ENCODE measurements at regions not wholly inside any gene's neighbourhood (a gene's known extent, or its start where the extent isn't known, plus 50 kb on each side); places are given as distances from the start of the nearest gene placed in this dataset.
A peak's percentile ranks its signal among the peaks of the same experiment; 100 is the strongest.
"Not testable (repeated sequence)": the region's sequence is repeated elsewhere in the genome, so short reads cannot be mapped to it uniquely, and the experiment has no call there.

GRCh38 chr4:127277023-127277422, 355.7 kb upstream of the INTU start:
- H3K27me3 ChIP-seq (ENCODE audit: control insufficient read depth, insufficient read depth, low read length); H3K4me3 ChIP-seq (ENCODE audit: insufficient read depth, low read depth, low read length); H3K36me3 ChIP-seq (replicated peaks; ENCODE audit: control insufficient read depth, insufficient read depth, low read length); DNase-seq: not testable (repeated sequence)

DNA sequence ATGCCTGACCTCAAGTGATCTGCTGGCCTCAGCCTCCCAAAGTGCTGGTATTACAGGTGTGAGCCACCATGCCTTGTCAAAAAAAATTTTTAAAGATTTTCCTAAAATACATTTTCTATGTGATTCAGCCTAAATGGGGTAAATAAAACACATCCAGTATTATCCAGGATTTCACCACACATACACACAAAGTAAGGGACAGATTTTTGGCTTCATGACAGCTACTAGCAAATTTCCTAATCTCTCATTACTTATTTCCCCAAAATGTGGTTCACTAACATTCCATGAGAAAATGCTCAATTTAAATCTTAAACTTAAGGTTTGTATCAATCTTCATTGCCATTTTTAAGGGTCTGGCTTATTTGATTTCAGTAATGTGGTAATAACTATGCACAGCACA, 348.5 kb upstream of the INTU start:
- DNase-seq: no peak
- H3K27me3 ChIP-seq (ENCODE audit: control insufficient read depth, insufficient read depth, low read length): no peaks in the 10 kb centered on the region
- H3K4me3 ChIP-seq (ENCODE audit: insufficient read depth, low read depth, low read length): no peak overlapping the region
- H3K36me3 ChIP-seq (replicated peaks; ENCODE audit: control insufficient read depth, insufficient read depth, low read length): no peaks in the 10 kb centered on the region

- H3K36me3 ChIP-seq (replicated peaks; ENCODE audit: control insufficient read depth, insufficient read depth, low read length): no peaks in the 10 kb centered on the region
- no peak overlapping the region for H3K4me3 ChIP-seq (ENCODE audit: insufficient read depth, low read depth, low read length)
- DNase-seq: no peak
- no peaks in the 10 kb centered on the region for H3K27me3 ChIP-seq (ENCODE audit: control insufficient read depth, insufficient read depth, low read length)
These were observed 341.4 kb upstream of the INTU start for GRCh38 chr4:127291316-127291715.

DNA sequence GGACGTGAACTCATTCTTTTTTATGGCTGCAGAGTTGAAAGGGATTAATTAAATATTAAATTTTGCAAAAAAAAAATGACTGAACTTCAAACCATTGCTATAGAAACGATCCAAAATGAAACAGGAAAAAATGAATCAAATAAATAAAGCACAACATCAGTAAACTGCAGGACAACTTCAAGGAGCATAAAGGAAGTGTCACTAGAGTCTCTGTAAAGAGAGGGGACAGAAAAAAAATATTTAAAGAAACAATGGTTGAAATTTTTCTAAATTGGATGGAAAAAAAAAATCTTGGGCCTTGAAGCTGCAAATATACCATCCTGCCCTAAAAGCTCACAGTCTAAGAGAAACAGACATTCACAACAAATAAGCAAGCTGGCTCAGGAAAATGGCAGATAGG, 339.3 kb upstream of the INTU start:
- no peaks in the 10 kb centered on the region for H3K27me3 ChIP-seq (ENCODE audit: control insufficient read depth, insufficient read depth, low read length)
- no peak overlapping the region for H3K4me3 ChIP-seq (ENCODE audit: insufficient read depth, low read depth, low read length)
- DNase-seq: no peak
- no peaks in the 10 kb centered on the region for H3K36me3 ChIP-seq (replicated peaks; ENCODE audit: control insufficient read depth, insufficient read depth, low read length)

DNA sequence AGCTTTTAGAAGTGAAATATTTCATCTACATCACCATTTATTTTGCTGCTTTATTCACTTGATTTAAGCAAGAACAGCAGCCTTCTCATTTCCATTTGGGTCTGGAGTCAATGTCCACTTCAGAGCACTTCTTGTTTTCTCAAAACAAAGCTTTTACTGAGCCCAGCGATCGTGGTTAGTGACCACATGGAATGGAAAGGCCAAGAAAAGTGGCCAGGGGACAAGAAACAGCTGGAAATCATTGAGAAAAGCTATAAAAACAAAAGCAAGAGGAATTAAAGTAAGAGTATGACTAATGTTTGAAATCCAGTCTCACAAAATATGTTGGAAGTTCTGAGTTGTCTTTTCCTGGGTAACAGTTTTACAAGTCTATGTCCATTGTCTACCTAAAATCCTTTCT, 328.4 kb upstream of the INTU start:
- no peaks in the 10 kb centered on the region for H3K27me3 ChIP-seq (ENCODE audit: control insufficient read depth, insufficient read depth, low read length)
- no peaks in the 10 kb centered on the region for H3K36me3 ChIP-seq (replicated peaks; ENCODE audit: control insufficient read depth, insufficient read depth, low read length)
- DNase-seq: no peak

DNA sequence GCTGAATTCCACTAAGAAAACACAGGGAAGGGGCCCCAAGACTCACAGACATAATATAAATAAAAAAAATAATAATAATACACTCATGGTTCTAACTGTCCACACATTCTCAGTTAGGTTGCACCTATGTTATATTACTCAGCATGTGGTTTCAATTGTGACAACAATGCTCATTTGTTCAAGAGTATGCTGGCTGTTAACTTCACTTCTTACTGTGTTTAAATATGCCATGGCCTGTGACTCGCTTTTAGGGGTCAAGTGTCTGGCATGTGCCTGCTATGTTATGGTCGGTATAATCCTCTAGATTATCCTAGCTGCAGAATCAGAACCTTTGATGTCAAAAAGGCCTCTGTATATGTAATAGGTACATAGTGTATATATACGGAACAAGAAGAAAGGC, 324.8 kb upstream of the INTU start:
- DNase-seq: no peak
- Histone ChIP-seq H3K36me3 (replicated peaks; ENCODE audit: control insufficient read depth, insufficient read depth, low read length) (no peaks in the 10 kb centered on the region), H3K27me3 (ENCODE audit: control insufficient read depth, insufficient read depth, low read length) (no peaks in the 10 kb centered on the region), H3K4me3 (ENCODE audit: insufficient read depth, low read depth, low read length) (no peak overlapping the region)

More for the DNA sequence above, 328.4 kb upstream of the INTU start:
- H3K4me3 ChIP-seq (ENCODE audit: insufficient read depth, low read depth, low read length): no peak overlapping the region

DNA sequence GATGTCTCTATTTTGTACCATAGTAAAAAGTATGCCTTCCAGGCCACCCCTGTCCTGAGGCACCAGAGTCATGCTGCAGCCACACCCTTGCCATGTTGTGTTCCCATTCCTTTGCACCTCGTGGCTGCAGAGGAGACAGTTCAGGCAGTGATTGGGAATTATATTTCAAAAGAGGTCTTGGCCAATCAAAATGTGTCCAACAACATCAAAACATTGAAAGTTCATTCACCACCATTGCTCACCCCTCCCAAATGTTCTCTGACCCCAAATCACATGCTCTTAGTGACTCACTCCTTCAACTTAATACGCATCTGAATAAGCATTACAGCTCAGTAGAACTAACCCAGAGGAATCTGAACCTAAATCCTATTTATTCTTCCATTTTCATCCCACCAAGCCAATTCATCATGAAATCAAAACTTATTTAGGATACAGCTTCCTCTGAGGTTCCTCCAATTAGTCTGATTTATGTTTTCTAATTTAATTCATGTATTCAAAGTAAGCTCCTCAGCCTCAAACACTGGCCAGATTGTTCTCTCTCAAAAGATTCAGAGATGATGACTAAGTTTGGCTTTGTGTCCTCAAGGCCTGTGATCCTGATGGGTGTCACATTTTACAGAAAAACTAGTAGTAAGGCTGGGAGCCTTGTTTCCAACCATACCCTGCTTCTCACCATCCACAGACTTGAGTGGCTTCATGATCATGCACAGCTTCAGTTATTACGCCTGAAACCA, 323.2 kb upstream of the INTU start:
- H3K36me3 ChIP-seq (replicated peaks; ENCODE audit: control insufficient read depth, insufficient read depth, low read length): no peaks in the 10 kb centered on the region
- H3K27me3 ChIP-seq (ENCODE audit: control insufficient read depth, insufficient read depth, low read length): no peaks in the 10 kb centered on the region
- H3K4me3 ChIP-seq (ENCODE audit: insufficient read depth, low read depth, low read length): no peak overlapping the region
- peak; percentile 7 for DNase-seq

DNA sequence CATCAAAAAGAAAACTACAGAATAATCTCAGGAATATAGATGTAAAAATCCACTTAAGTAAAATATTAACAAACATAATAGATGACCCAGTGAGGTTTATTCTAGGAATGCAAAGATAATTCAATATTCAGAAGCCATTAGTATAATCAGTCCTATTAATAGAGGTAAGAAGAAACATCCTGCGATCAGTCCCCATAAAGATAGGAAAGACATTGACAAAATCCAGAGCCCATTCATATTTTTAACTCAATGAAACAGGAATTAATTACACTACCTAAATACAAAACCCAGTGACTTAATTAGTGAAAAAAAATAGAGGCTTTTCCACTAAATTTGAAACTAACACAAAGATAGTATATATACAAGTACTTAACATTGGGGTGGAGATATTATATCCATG, 321.4 kb upstream of the INTU start:
- Histone ChIP-seq H3K36me3 (replicated peaks; ENCODE audit: control insufficient read depth, insufficient read depth, low read length) (no peaks in the 10 kb centered on the region), H3K27me3 (ENCODE audit: control insufficient read depth, insufficient read depth, low read length) (no peaks in the 10 kb centered on the region), H3K4me3 (ENCODE audit: insufficient read depth, low read depth, low read length) (no peak overlapping the region)
- DNase-seq: no peak

- DNase-seq: no peak
- Histone ChIP-seq H3K4me3 (ENCODE audit: insufficient read depth, low read depth, low read length) (no peak overlapping the region), H3K27me3 (ENCODE audit: control insufficient read depth, insufficient read depth, low read length) (no peaks in the 10 kb centered on the region), H3K36me3 (replicated peaks; ENCODE audit: control insufficient read depth, insufficient read depth, low read length) (no peaks in the 10 kb centered on the region)
These were observed 320.8 kb upstream of the INTU start for GRCh38 chr4:127311924-127312323.

DNA sequence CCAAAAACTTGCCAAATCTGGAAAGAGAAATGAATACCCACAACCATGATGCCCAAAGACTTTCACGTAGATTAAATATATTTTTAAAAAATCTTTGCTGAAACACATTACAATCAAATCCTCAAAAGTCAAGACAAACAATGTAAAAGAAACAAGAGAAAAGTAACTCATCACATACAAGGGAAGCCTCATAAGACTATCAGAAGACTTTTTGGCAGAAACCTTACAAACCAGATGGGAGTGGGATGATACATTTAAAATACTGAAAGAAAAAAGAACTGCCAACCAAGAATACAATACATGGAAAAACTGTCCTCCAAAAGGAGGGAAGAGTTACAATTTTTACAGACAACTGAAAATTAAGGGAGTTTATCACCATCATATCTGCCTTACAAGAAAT, 319.0 kb upstream of the INTU start:
- Histone ChIP-seq H3K27me3 (ENCODE audit: control insufficient read depth, insufficient read depth, low read length) (no peaks in the 10 kb centered on the region; the same call in 1 of the 2 replicates), H3K4me3 (ENCODE audit: insufficient read depth, low read depth, low read length) (no peak overlapping the region), H3K36me3 (replicated peaks; ENCODE audit: control insufficient read depth, insufficient read depth, low read length) (no peaks in the 10 kb centered on the region)
- no peak for DNase-seq

- no peaks in the 10 kb centered on the region for H3K36me3 ChIP-seq (replicated peaks; ENCODE audit: control insufficient read depth, insufficient read depth, low read length)
- H3K27me3 ChIP-seq (ENCODE audit: control insufficient read depth, insufficient read depth, low read length): no peaks in the 10 kb centered on the region
- H3K4me3 ChIP-seq (ENCODE audit: insufficient read depth, low read depth, low read length): no peak overlapping the region
- DNase-seq: no peak
These were observed 305.3 kb upstream of the INTU start for GRCh38 chr4:127327491-127327890.

DNA sequence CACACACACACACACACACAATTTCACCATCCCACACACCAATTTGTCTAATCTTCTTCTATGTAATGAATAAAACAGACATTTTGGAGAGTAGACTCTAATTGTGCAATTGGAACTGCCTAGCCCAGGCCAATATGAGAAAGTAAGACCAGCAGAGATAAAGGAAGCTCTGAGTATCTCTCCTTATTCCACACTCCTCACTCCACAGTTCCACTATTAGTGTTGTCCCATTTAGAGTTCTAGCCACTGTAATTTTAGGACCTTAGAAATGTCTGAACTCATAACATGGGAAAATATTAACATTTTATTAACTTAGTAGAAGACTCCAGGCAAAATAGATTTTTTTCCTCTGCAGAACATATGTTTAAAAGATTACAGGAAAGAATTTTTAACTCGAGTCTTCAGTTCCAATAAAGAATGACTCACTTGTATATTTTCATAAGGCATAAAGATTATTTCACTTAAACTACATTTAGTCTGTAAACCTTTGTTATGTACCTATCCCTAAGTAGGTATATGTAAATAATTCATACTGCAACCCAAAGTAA, 297.6 kb upstream of the INTU start:
- Histone ChIP-seq H3K4me3 (ENCODE audit: insufficient read depth, low read depth, low read length) (no peak overlapping the region), H3K36me3 (replicated peaks; ENCODE audit: control insufficient read depth, insufficient read depth, low read length) (no peaks in the 10 kb centered on the region), H3K27me3 (ENCODE audit: control insufficient read depth, insufficient read depth, low read length) (no peaks in the 10 kb centered on the region)
- no peak for DNase-seq

DNA sequence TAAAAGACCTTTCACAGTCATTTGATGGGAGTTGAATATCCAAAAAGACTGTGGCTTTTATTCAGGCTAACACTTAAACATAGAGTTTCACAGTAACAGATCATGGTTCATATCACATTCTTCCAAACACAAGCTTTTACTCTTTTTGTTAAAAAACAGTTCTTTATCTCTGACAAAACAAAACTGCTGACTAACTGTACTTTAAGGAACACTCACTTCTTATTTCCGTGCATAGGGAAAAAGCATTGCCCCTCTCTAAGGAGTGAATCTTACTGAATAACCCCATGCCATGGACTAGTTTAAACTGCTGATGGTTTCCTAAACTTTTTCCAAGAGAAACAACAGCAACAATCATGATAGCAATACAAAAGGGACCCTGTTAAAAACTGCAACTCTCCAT, 297.0 kb upstream of the INTU start:
- no peak overlapping the region for H3K4me3 ChIP-seq (ENCODE audit: insufficient read depth, low read depth, low read length)
- H3K27me3 ChIP-seq (ENCODE audit: control insufficient read depth, insufficient read depth, low read length): no peaks in the 10 kb centered on the region
- no peak for DNase-seq
- no peaks in the 10 kb centered on the region for H3K36me3 ChIP-seq (replicated peaks; ENCODE audit: control insufficient read depth, insufficient read depth, low read length)

- DNase-seq; H3K4me3 ChIP-seq (ENCODE audit: insufficient read depth, low read depth, low read length): not testable (repeated sequence)
These were observed 289.6 kb upstream of the INTU start for GRCh38 chr4:127343123-127343522.

DNA sequence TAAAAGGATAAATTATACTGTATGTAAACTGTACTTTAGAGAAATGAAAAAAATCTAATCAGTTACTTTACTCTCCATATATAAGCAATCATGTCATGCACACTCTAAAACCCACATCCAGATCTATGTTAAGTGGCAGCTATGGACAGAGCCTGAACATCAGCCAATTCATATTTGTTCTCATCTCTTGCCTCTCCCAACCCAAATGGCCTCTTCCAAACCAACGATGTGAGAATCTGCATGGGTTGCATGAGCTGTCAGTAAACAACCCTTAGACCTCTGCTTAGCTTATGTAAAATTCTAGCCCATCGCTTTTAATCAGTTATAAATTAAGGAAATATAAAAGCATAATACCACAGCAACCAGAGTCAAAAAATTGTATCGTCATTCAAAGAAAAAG, 288.7 kb upstream of the INTU start:
- H3K4me3 ChIP-seq (ENCODE audit: insufficient read depth, low read depth, low read length): no peak overlapping the region
- no peak for DNase-seq
- no peaks in the 10 kb centered on the region for H3K27me3 ChIP-seq (ENCODE audit: control insufficient read depth, insufficient read depth, low read length)
- H3K36me3 ChIP-seq (replicated peaks; ENCODE audit: control insufficient read depth, insufficient read depth, low read length): no peaks in the 10 kb centered on the region

More at GRCh38 chr4:127343123-127343522, 289.6 kb upstream of the INTU start:
- not testable (repeated sequence) for H3K36me3 ChIP-seq (replicated peaks; ENCODE audit: control insufficient read depth, insufficient read depth, low read length); H3K27me3 ChIP-seq (ENCODE audit: control insufficient read depth, insufficient read depth, low read length)

GRCh38 chr4:127347936-127348335, 284.8 kb upstream of the INTU start:
- no peak for DNase-seq
- H3K27me3 ChIP-seq (ENCODE audit: control insufficient read depth, insufficient read depth, low read length): no peaks in the 10 kb centered on the region

More at GRCh38 chr4:127347936-127348335, 284.8 kb upstream of the INTU start:
- Histone ChIP-seq H3K36me3 (replicated peaks; ENCODE audit: control insufficient read depth, insufficient read depth, low read length) (no peaks in the 10 kb centered on the region), H3K4me3 (ENCODE audit: insufficient read depth, low read depth, low read length) (no peak overlapping the region)

All from H7 (cell line).